ENCODE measurements at regions not wholly inside any gene's neighbourhood (a gene's known extent, or its start where the extent isn't known, plus 50 kb on each side); places are given as distances from the start of the nearest gene placed in this dataset.

GRCh38 chr11:103850419-103851165 is 185.8 kb upstream of the DDI1 start:
- no peak for DNase-seq (ENCODE audit: low read depth in 2 of 3, low spot score in 1 of 3)

- DNase-seq (ENCODE audit: low read depth in 2 of 3, low spot score in 1 of 3), result no peak
Measured at GRCh38 chr11:103851166-103851651, 185.2 kb upstream of the DDI1 start.
